Left lung (tissue), 4 donors: ENCODE measurements at regions not wholly inside any gene's neighbourhood (a gene's known extent, or its start where the extent isn't known, plus 50 kb on each side); places are given as distances from the start of the nearest gene placed in this dataset.

ENCODE experiments used
- ATAC-seq: fragments of 200-7000 bp; cut with Tn5 transposase; one replicate; pipeline ENCODE4 v1.9.1; 2020; ENCODE audit warnings: moderate library complexity
- DNase-seq, 4 donors: peaks; one replicate each; pipeline ENCODE4 v3.0.0-alpha.2; 2013 to 2020
- H3K27ac ChIP-seq, 2 donors: fragments of 200-600 bp; sonication (generic) in 1 of 2; one replicate each; pipeline versions ENCODE4 v1.5.0 to v1.8.0; 2020 to 2021
- H3K27me3 ChIP-seq, 2 donors: fragments of 200-600 bp; sonication (generic) in 1 of 2; one replicate each; pipeline versions ENCODE4 v1.5.0 to v1.8.0; 2020 to 2021
- H3K36me3 ChIP-seq, 2 donors: fragments of 200-600 bp; sonication (generic) in 1 of 2; one replicate each; pipeline versions ENCODE4 v1.5.0 to v1.8.0; 2020 to 2021
- H3K4me1 ChIP-seq, 2 donors: fragments of 200-600 bp; one replicate each; pipeline ENCODE4 v1.8.0; 2021
- H3K4me3 ChIP-seq, 2 donors: fragments of 200-600 bp; sonication (generic) in 1 of 2; one replicate each; pipeline versions ENCODE4 v1.5.0 to v1.8.0; 2020 to 2021; ENCODE audit warnings: mild to moderate bottlenecking in 1 of 2
- H3K9me3 ChIP-seq, 2 donors: fragments of 200-600 bp; sonication (generic) in 1 of 2; one replicate each; pipeline versions ENCODE4 v1.5.0 to v1.8.0; 2020 to 2021
- intact Hi-C, 2 donors: fragments of 100-400 bp; cut with DNase I; formaldehyde crosslinking; loops; one replicate each; pipeline versions ENCODE4 v1.11.2 to v1.14.2; 2022
- TF ChIP-seq, protein P1 (sequence below), 2 donors: fragments of 200-600 bp; sonication (generic) in 1 of 2; IDR thresholded peaks; one replicate each; pipeline versions ENCODE4 v1.5.0 to v1.8.0; 2021; ENCODE audit warnings: antibody characterized with exemption in 2 of 2
- donor health status: DM: no; HTN: yes; CAD: no.
- donor health status: DM: no; HTN: no; CAD: no.

DNA sequence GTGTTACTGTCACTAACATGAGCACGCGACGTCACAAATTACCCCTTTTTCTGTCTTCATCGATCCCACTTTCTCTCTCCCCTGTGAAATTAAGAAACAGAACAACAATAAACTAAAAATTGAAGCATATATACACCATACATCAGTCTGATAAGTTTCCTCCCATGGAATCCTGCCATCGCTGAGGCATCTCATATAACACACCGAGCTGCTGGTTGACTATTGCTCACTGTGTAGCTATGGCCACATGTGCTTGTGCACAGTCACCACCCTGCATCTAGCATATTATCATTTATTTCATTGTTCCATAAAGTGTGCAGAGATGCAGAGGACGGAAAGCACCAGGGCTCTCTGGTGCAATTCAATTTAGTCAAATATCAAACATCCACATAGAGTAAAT lies 777.9 kb upstream of the ARRDC4 start:
- Histone ChIP-seq H3K4me3 (no peak overlapping the region), H3K4me1 (no peaks in the 10 kb centered on the region), H3K27ac (no peak overlapping the region), H3K27me3 (no peaks in the 10 kb centered on the region), H3K9me3 (no peaks in the 10 kb centered on the region), H3K36me3 (no peaks in the 10 kb centered on the region)
- intact Hi-C loops: no loop called here
- ATAC-seq (no peak), DNase-seq (no peak)
- TF ChIP-seq, protein P1, sequence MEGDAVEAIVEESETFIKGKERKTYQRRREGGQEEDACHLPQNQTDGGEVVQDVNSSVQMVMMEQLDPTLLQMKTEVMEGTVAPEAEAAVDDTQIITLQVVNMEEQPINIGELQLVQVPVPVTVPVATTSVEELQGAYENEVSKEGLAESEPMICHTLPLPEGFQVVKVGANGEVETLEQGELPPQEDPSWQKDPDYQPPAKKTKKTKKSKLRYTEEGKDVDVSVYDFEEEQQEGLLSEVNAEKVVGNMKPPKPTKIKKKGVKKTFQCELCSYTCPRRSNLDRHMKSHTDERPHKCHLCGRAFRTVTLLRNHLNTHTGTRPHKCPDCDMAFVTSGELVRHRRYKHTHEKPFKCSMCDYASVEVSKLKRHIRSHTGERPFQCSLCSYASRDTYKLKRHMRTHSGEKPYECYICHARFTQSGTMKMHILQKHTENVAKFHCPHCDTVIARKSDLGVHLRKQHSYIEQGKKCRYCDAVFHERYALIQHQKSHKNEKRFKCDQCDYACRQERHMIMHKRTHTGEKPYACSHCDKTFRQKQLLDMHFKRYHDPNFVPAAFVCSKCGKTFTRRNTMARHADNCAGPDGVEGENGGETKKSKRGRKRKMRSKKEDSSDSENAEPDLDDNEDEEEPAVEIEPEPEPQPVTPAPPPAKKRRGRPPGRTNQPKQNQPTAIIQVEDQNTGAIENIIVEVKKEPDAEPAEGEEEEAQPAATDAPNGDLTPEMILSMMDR (IDR thresholded peaks at IDR 0.05): no peak

GRCh38 chr15:97189162-97189780 lies 771.2 kb upstream of the ARRDC4 start:
- ATAC-seq (no peak), DNase-seq (peak in 2 of 4 donors; percentile 43 to 64)
- TF ChIP-seq, protein P1 (IDR thresholded peaks at IDR 0.05): no peak
- intact Hi-C loops: no loop called here
- Histone ChIP-seq H3K4me3 (no peak overlapping the region), H3K27me3 (no peaks in the 10 kb centered on the region), H3K36me3 (no peaks in the 10 kb centered on the region), H3K27ac (no peak overlapping the region), H3K9me3 (no peaks in the 10 kb centered on the region), H3K4me1 (no peaks in the 10 kb centered on the region)

- TF ChIP-seq, protein P1 (IDR thresholded peaks at IDR 0.05): no peak
- Histone ChIP-seq H3K4me1 (no peaks in the 10 kb centered on the region), H3K4me3 (no peak overlapping the region), H3K9me3 (no peaks in the 10 kb centered on the region), H3K36me3 (no peaks in the 10 kb centered on the region), H3K27ac (no peak overlapping the region), H3K27me3 (no peaks in the 10 kb centered on the region)
- ATAC-seq (no peak), DNase-seq (no peak)
- intact Hi-C loops: no loop called here
Measured at GRCh38 chr15:97194750-97195149, 765.8 kb upstream of the ARRDC4 start.

DNA sequence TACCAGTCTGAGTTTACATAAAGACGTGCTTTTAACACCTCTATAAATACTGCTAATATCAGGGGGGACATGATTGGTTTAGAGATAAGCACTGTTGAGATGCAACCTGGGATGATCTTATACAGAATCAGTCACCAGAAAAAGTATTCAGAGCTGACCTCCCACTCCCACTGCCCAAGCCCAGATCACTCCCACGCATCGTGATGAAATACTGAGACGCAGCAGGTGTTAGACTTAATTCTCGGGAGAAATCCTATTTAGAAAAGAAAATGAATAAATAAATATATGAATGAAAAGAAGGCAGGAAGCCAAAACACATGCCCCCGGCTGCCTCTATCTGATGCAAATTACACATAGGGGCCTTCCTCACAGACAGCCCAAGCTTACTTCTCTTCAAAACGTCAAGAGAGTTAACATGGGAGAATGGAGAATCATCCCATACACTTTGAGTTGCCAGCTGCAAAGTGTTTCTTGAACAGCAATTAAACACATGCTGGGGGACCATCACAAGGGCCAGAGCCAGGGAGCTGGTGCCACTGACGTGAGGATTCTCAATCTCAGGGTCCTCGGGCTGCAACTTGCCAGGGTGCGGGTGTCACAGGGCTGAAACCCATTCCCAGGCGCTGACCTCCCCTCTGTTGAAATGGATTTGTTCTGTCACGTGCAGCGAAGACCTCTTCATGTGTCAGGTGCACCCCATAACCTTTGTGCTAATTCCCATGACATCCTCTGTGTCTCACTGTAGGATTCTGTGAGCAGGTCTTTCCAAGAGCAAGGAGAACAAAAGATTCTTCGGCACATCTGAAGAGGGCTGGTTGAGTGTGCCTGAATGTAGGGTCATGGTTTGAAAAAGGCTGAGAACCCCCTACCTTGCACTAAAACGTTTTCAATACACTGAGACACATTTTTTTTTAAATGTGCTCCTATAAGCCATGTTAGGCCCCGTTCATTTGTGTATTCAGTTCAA lies 764.2 kb upstream of the ARRDC4 start:
- TF ChIP-seq, protein P1 (IDR thresholded peaks at IDR 0.05): no peak
- H3K4me3 ChIP-seq: no peak overlapping the region
- H3K4me1 ChIP-seq: no peaks in the 10 kb centered on the region
- no peaks in the 10 kb centered on the region for H3K27me3 ChIP-seq
- intact Hi-C loops: no loop called here
- H3K9me3 ChIP-seq: no peaks in the 10 kb centered on the region
- no peaks in the 10 kb centered on the region for H3K36me3 ChIP-seq
- ATAC-seq: no peak
- no peak overlapping the region for H3K27ac ChIP-seq
- peak in 1 of 4 donors; percentile 37 for DNase-seq

- H3K4me3 ChIP-seq: no peak overlapping the region
- TF ChIP-seq, protein P1 (IDR thresholded peaks at IDR 0.05): no peak
- H3K4me1 ChIP-seq: no peaks in the 10 kb centered on the region
- H3K27ac ChIP-seq: no peak overlapping the region
- H3K27me3 ChIP-seq: no peaks in the 10 kb centered on the region
- DNase-seq: no peak
- intact Hi-C loops: no loop called here
- no peak for ATAC-seq
- no peaks in the 10 kb centered on the region for H3K36me3 ChIP-seq
- no peaks in the 10 kb centered on the region for H3K9me3 ChIP-seq
Measured at GRCh38 chr15:97199393-97200051, 761.0 kb upstream of the ARRDC4 start.
